Activated naive CD4-positive, alpha-beta T cell treated with anti-CD3 and anti-CD28 coated beads, Interleukin-2, amount 50 U/mL, for 72 hours (primary cell): ENCODE measurements at regions not wholly inside any gene's neighbourhood (a gene's known extent, or its start where the extent isn't known, plus 50 kb on each side); places are given as distances from the start of the nearest gene placed in this dataset.

Experiments
- ATAC-seq, 2 donors: fragments of 150-1000 bp; cut with Tn5 transposase; 2 replicates each; pipeline ENCODE4 v1.10.0; 2021; ENCODE audit warnings: mild to moderate bottlenecking in 2 of 2, moderate library complexity in 2 of 2
- DNase-seq, 2 donors: peaks; one replicate each; pipeline ENCODE4 v3.0.0; 2021 to 2022; ENCODE audit warnings: low spot score in 2 of 2
- H3K27ac Mint-ChIP-seq, 2 donors: one replicate each; pipeline ENCODE4 v1.8.0; 2022; ENCODE audit warnings: mild to moderate bottlenecking in 2 of 2, mixed read lengths in 2 of 2
- H3K36me3 Mint-ChIP-seq, 2 donors: one replicate each; pipeline ENCODE4 v1.8.0; 2022; ENCODE audit warnings: mixed read lengths in 2 of 2
- H3K9me3 Mint-ChIP-seq, 2 donors: one replicate each; pipeline ENCODE4 v1.8.0; 2022; ENCODE audit warnings: mixed read lengths in 2 of 2

GRCh38 chr4:187174749-187175148 is 451.1 kb upstream of the FAT1 start:
- H3K36me3 Mint-ChIP-seq, result peaks cover 9 to 19% of the 10 kb centered on the region in 2 donors
- peaks cover 23% of the 10 kb centered on the region in 2 donors for H3K9me3 Mint-ChIP-seq
- ATAC-seq (no peak), DNase-seq (no peak)
- H3K27ac Mint-ChIP-seq, result no peak overlapping the region

DNA sequence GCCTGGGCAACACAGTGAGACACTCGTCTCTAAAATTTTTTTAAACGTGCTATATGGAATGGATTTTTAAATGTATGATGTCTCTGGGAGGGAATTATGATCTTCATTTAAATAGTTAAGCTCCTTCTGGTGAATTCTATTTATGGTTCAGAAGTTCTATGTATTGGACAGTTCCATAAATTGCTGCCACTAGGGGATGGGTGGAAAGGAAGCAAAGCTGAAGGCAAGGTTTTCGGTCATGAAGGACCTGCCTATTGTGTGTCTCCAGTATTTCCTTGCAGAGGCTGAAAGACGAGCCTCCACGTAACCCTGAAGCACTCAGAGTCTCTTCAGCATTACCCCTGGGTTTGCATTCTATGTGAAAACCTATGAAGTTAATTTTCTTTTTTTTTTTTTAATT is 451.5 kb upstream of the FAT1 start:
- DNase-seq (no peak), ATAC-seq (no peak)
- Mint-ChIP-seq H3K27ac (no peak overlapping the region), H3K9me3 (peaks cover 23% of the 10 kb centered on the region in 2 donors), H3K36me3 (peaks cover 9 to 19% of the 10 kb centered on the region in 2 donors)

GRCh38 chr4:187176261-187176910 is 452.7 kb upstream of the FAT1 start:
- peaks cover 21 to 23% of the 10 kb centered on the region in 2 donors for H3K9me3 Mint-ChIP-seq
- no peak for ATAC-seq
- no peak for DNase-seq
- no peak overlapping the region for H3K27ac Mint-ChIP-seq
- peaks cover 9 to 19% of the 10 kb centered on the region in 2 donors for H3K36me3 Mint-ChIP-seq

DNA sequence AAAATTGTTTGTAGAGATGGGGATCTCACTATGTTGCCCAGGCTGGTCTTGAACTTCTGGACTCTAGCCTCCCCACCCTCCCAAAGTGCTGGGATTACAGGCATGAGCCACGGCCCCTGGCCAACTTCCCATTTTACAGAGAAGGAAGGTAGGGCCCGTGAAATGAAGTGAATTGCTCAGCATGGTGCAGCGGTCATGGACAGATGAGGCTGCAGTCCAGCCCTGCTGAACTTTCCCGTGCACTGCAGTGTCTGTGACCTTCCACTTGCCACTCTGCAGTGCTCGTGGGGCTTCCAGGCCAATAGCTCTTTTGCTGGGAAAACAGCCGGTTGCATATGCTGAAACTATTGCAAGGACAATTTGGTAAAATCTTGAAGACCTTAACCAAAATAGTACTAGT is 454.4 kb upstream of the FAT1 start:
- Mint-ChIP-seq H3K9me3 (peaks cover 18 to 20% of the 10 kb centered on the region in 2 donors), H3K36me3 (peaks cover 9 to 15% of the 10 kb centered on the region in 2 donors), H3K27ac (no peak overlapping the region)
- no peak for DNase-seq
- no peak for ATAC-seq

GRCh38 chr4:187178587-187178986 is 454.9 kb upstream of the FAT1 start:
- peaks cover 16 to 20% of the 10 kb centered on the region in 2 donors for H3K9me3 Mint-ChIP-seq
- H3K36me3 Mint-ChIP-seq, result peaks cover 7 to 13% of the 10 kb centered on the region in 2 donors
- DNase-seq, result no peak
- no peak overlapping the region for H3K27ac Mint-ChIP-seq
- ATAC-seq, result no peak

DNA sequence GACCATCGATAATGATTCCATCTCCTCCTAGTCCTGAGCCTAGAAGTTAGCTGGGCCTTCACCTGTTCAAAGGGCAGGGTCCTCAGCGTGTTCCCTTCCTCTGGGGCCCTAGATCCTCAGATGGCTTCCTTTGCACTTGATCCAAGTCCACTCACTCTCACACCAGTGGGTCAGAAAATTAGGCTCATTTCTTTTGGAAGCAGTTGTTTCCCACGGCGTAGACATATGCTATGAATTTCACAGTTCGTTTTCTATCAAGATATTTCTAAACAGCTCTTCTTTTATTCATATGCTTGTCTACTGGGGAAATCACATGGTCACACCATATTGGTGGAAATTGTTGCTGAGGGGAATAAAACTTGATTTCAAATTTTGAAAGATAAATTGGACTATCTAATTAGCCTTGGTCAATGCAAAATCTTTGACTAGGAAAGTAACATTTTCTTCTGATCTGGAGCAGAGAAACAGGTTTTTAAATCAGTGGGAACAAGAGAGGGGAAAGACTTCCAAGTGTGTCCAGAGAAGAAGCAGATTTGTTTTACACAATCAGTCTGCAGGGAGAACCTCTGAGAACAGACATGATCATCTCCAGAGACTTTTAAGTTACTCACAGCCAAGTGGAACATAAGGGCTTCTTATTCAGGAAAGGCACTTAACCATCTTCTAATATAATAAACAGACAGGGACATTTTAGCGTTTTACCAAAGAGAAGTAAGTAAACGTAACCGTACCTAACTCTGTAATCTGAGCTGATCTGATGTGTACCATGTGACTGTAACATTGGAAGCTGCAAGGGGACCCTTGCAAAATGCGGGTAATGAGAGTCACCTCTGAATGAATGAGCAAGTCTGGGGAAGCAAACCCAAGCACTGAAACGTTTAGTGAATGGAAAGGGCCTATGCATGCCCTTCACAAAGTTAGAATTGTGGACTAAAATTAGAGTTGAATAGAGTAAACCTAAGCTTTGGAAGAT is 455.7 kb upstream of the FAT1 start:
- ATAC-seq, result no peak
- DNase-seq, result no peak
- H3K27ac Mint-ChIP-seq, result no peak overlapping the region
- H3K9me3 Mint-ChIP-seq, result peaks cover 8 to 12% of the 10 kb centered on the region in 2 donors
- H3K36me3 Mint-ChIP-seq, result peaks cover 0 to 6% of the 10 kb centered on the region in 2 donors

GRCh38 chr4:187181054-187181453 is 457.4 kb upstream of the FAT1 start:
- no peak for ATAC-seq
- H3K36me3 Mint-ChIP-seq, result peaks cover 0 to 5% of the 10 kb centered on the region in 2 donors
- no peak overlapping the region for H3K27ac Mint-ChIP-seq
- no peak for DNase-seq
- peaks cover 4 to 10% of the 10 kb centered on the region in 2 donors for H3K9me3 Mint-ChIP-seq

GRCh38 chr4:187183346-187183745 is 459.7 kb upstream of the FAT1 start:
- Mint-ChIP-seq H3K9me3 (peaks cover 7 to 17% of the 10 kb centered on the region in 2 donors), H3K27ac (no peak overlapping the region), H3K36me3 (peaks cover 0 to 14% of the 10 kb centered on the region in 2 donors)
- ATAC-seq, result no peak
- no peak for DNase-seq

DNA sequence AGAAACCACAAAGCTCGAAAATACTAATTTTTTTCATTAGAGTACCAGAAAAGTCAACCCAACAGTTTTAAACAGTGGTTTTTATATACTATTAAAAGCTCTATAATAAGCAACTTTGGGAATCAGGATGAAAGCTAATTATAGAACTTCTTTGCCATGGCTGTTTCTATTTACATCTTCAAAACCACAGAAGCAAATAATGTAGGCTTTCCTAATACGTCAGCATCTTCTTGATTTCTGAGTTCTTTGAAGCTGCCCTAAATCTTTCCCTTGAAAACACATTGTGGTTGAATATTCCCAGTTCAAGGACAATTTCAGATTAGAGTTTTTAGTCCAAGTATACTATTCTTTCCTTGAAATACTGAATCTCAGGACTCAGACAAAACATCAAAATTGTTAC is 460.2 kb upstream of the FAT1 start:
- H3K36me3 Mint-ChIP-seq, result peaks cover 0 to 14% of the 10 kb centered on the region in 2 donors
- no peak for ATAC-seq
- no peak for DNase-seq
- no peak overlapping the region for H3K27ac Mint-ChIP-seq
- peaks cover 7 to 17% of the 10 kb centered on the region in 2 donors for H3K9me3 Mint-ChIP-seq

DNA sequence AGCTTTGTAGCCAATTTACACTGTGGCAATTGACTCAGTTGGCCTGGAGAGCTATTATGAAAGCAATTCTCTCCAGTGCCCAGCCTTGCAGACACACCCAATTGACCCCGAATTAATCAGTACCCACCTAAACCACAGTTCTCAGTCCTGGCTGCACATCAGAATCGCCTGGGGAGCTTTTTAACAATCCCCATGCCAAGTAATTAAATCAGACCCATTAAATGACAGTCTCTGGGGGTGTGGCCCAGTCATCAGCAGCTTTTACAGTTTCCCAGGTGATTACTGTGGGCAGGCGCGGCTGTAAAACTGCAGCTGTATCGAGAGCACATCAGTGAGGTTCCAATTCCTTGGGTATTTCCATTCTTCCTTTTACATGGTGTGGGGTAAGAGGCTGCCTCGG is 460.9 kb upstream of the FAT1 start:
- no peak for DNase-seq
- ATAC-seq, result no peak
- Mint-ChIP-seq H3K36me3 (peaks cover 0 to 11% of the 10 kb centered on the region in 2 donors), H3K27ac (no peak overlapping the region), H3K9me3 (peaks cover 7 to 14% of the 10 kb centered on the region in 2 donors)

- peak overlapping the region in 1 of 2 donors; percentile 59 for H3K27ac Mint-ChIP-seq
These were observed 464.5 kb upstream of the FAT1 start for GRCh38 chr4:187188118-187188517.

GRCh38 chr4:187188741-187189140 is 465.1 kb upstream of the FAT1 start:
- no peak for ATAC-seq

More at GRCh38 chr4:187188118-187188517, 464.5 kb upstream of the FAT1 start:
- Mint-ChIP-seq H3K9me3 (peaks cover 7 to 20% of the 10 kb centered on the region in 2 donors), H3K36me3 (peaks cover 0 to 9% of the 10 kb centered on the region in 2 donors)
- ATAC-seq (no peak), DNase-seq (no peak)

DNA sequence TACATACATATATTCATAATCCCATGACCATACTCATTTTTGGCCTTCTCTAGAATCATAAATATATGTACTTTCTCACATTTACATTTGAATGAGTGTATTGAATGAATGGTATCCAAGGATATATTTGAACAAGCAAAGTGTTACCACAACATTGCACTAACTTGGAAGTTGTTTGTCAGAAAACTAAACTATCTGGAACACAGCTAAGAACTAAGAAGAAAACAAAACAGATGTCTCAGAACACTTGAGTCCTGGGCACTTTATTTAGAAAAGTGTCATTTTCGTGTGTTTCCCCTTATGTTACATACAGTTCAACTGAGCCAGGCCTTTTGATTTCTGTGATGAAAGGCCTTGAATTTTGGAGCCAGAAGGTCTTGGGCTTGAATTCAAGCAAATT is 466.7 kb upstream of the FAT1 start:
- H3K27ac Mint-ChIP-seq, result no peak overlapping the region
- H3K36me3 Mint-ChIP-seq, result peaks cover 0 to 9% of the 10 kb centered on the region in 2 donors
- DNase-seq, result no peak
- ATAC-seq, result no peak
- peaks cover 7 to 23% of the 10 kb centered on the region in 2 donors for H3K9me3 Mint-ChIP-seq

More at GRCh38 chr4:187188741-187189140, 465.1 kb upstream of the FAT1 start:
- no peak overlapping the region for H3K27ac Mint-ChIP-seq
- H3K9me3 Mint-ChIP-seq, result peaks cover 7 to 19% of the 10 kb centered on the region in 2 donors
- peaks cover 0 to 9% of the 10 kb centered on the region in 2 donors for H3K36me3 Mint-ChIP-seq
- DNase-seq, result no peak

- Mint-ChIP-seq H3K36me3 (peaks cover 0 to 9% of the 10 kb centered on the region in 2 donors), H3K9me3 (peaks cover 7 to 23% of the 10 kb centered on the region in 2 donors), H3K27ac (no peak overlapping the region)
- ATAC-seq (no peak), DNase-seq (no peak)
These were observed 468.0 kb upstream of the FAT1 start for GRCh38 chr4:187191676-187192075.

DNA sequence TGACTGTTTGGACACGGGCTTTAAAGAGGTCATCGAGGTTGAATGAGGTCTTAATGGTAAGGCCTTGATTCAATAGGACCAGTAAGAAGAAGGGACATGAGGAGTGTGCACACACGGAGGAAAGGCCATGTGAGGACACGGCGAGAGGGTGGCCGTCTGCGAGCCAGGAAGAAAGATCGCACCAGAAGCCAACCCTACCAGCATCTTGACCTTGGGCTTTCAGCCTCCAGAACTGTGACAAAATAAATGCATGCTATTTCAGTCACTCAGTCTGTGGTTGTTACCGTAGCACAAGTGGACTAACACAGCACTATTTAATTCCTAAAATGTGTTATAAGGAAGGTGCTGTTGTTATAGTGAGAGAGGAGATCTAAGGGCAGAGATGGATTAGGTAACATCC is 468.6 kb upstream of the FAT1 start:
- H3K36me3 Mint-ChIP-seq, result peaks cover 0 to 9% of the 10 kb centered on the region in 2 donors
- peaks cover 9 to 26% of the 10 kb centered on the region in 2 donors for H3K9me3 Mint-ChIP-seq
- no peak for ATAC-seq

GRCh38 chr4:187193141-187193540 is 469.5 kb upstream of the FAT1 start:
- no peak for DNase-seq
- no peak for ATAC-seq

More for the DNA sequence above, 468.6 kb upstream of the FAT1 start:
- no peak overlapping the region for H3K27ac Mint-ChIP-seq
- no peak for DNase-seq

GRCh38 chr4:187204389-187204918 is 480.8 kb upstream of the FAT1 start:
- peaks cover 0 to 14% of the 10 kb centered on the region in 2 donors for H3K36me3 Mint-ChIP-seq
- no peak for DNase-seq
- ATAC-seq, result no peak
- peaks cover 11 to 33% of the 10 kb centered on the region in 2 donors for H3K9me3 Mint-ChIP-seq
- H3K27ac Mint-ChIP-seq, result no peak overlapping the region

More at GRCh38 chr4:187193141-187193540, 469.5 kb upstream of the FAT1 start:
- Mint-ChIP-seq H3K9me3 (peaks cover 3 to 17% of the 10 kb centered on the region in 2 donors), H3K27ac (no peak overlapping the region), H3K36me3 (peaks cover 0 to 1% of the 10 kb centered on the region in 2 donors)
